Stimulated activated naive B cell treated with anti-CD40 and anti-IgM and Interleukin-4, amounts not matched to agents 10 μg/mL and 1 μg/mL and 100 μg/mL, for 72 hours (primary cell): ENCODE measurements at regions not wholly inside any gene's neighbourhood (a gene's known extent, or its start where the extent isn't known, plus 50 kb on each side); places are given as distances from the start of the nearest gene placed in this dataset.
A peak's percentile ranks its signal among the peaks of the same experiment; 100 is the strongest.
"Not testable (repeated sequence)": the region's sequence is repeated elsewhere in the genome, so short reads cannot be mapped to it uniquely, and the experiment has no call there.

Source experiments
- ATAC-seq, 2 donors: fragments of 150-1000 bp; cut with Tn5 transposase; replicated peaks; 2 replicates each; pipeline ENCODE4 v1.10.0; 2021; ENCODE audit warnings: moderate library complexity in 1 of 2
- DNase-seq: peaks from one replicate; pipeline ENCODE4 v3.0.0; 2021
- H3K27ac Mint-ChIP-seq: one replicate; pipeline ENCODE4 v1.8.0; 2022; ENCODE audit warnings: mild to moderate bottlenecking, mixed read lengths
- H3K27me3 Mint-ChIP-seq, 2 donors: one replicate each; pipeline ENCODE4 v1.8.0; 2022; ENCODE audit warnings: mixed read lengths in 2 of 2
- H3K36me3 Mint-ChIP-seq, 2 donors: one replicate each; pipeline ENCODE4 v1.8.0; 2022; ENCODE audit warnings: mixed read lengths in 2 of 2, mild to moderate bottlenecking in 1 of 2
- H3K4me1 Mint-ChIP-seq, 2 donors: one replicate each; pipeline ENCODE4 v1.8.0; 2022; ENCODE audit warnings: mixed read lengths in 2 of 2, mild to moderate bottlenecking in 1 of 2
- H3K4me3 Mint-ChIP-seq, 2 donors: one replicate each; pipeline ENCODE4 v1.8.0; 2022; ENCODE audit warnings: mild to moderate bottlenecking in 2 of 2, mixed read lengths in 2 of 2, moderate library complexity in 1 of 2
- H3K9me3 Mint-ChIP-seq, 2 donors: one replicate each; pipeline ENCODE4 v1.8.0; 2022; ENCODE audit warnings: mixed read lengths in 2 of 2, mild to moderate bottlenecking in 1 of 2

DNA sequence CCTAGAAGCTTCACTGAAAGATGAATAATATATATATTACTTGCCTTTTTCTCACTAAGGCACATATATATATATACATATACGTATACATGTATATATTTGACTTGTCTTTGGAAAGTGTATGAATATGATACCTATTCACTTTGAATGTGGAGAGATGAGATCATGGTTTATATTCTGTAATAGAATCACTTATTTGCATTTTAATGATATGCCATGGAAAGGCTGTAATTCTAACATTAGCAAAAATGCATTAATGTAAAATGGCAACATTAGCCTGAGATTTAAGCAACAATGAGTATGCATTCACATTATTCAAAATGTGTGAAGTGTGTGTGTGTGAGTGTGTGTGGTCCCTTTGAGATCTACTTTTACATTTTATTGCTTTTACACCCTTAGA is 54.5 kb upstream of the PRKD1 start:
- no peak overlapping the region for H3K4me3 Mint-ChIP-seq
- no peak for ATAC-seq
- H3K36me3 Mint-ChIP-seq: no peaks in the 10 kb centered on the region
- H3K9me3 Mint-ChIP-seq: peaks cover under 1% of the 10 kb centered on the region in 2 donors
- H3K4me1 Mint-ChIP-seq: no peaks in the 10 kb centered on the region
- no peak for DNase-seq
- H3K27me3 Mint-ChIP-seq: no peaks in the 10 kb centered on the region
- no peak overlapping the region for H3K27ac Mint-ChIP-seq

DNA sequence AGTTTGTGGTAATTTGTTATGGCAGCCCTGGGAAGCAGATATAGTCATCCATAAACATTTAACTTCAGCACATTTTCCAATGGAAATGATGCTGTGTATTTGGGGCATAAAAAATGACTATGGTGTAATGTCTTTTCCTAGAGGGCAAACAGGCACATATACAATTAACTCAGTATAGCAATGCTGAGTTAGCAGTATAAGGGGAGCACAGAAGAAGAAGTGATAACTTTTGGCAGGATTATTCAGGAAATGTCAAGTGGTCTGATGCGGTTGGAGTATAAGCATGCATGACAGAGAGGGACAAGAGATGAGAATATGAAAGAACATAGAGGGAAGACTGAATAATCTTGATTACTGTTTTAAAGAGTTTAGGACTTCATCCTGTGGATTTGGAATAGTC is 55.3 kb upstream of the PRKD1 start:
- Mint-ChIP-seq H3K27me3 (no peaks in the 10 kb centered on the region), H3K4me1 (no peaks in the 10 kb centered on the region), H3K27ac (no peak overlapping the region), H3K36me3 (no peaks in the 10 kb centered on the region), H3K4me3 (no peak overlapping the region), H3K9me3 (no peaks in the 10 kb centered on the region)
- no peak for ATAC-seq
- no peak for DNase-seq

DNA sequence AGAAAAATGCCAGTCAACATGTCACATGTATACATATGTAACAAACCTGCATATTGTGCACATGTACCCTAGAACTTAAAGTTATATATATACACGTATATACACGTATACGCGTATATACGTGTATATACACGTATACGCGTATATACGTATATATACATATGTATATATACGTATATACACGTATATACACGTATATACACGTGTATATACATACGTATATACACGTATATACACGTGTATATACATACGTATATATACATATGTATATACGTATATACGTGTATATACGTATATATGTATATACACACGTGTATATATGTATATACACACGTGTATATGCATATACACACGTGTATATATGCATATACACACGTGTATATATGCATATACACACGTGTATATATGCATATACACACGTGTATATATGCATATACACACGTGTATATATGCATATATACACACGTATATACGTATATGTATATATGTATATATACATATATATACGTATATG is 62.8 kb upstream of the PRKD1 start:
- DNase-seq, H3K27me3 Mint-ChIP-seq, H3K4me3 Mint-ChIP-seq, H3K36me3 Mint-ChIP-seq, H3K27ac Mint-ChIP-seq, H3K4me1 Mint-ChIP-seq, ATAC-seq, H3K9me3 Mint-ChIP-seq: not testable (repeated sequence)

DNA sequence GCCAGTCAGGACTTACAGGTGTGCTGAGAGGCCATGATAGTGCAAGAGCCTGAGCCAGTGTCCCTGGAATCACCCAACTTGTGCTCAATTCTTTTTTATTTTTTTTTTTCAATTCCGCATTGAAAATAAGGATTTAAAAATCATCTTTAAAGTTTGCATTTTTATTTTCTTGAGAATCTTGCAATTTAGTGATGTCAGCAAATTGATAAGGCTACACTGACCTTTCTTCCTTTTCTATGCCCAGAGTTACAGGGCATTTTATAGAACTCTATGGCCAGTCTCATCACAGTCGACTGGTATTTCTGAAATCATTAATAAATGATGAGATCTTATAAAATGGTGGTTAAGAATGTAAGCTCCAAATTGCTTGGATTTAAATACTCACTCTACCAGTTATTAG is 63.3 kb upstream of the PRKD1 start:
- no peak for DNase-seq
- no peak overlapping the region for H3K4me3 Mint-ChIP-seq

DNA sequence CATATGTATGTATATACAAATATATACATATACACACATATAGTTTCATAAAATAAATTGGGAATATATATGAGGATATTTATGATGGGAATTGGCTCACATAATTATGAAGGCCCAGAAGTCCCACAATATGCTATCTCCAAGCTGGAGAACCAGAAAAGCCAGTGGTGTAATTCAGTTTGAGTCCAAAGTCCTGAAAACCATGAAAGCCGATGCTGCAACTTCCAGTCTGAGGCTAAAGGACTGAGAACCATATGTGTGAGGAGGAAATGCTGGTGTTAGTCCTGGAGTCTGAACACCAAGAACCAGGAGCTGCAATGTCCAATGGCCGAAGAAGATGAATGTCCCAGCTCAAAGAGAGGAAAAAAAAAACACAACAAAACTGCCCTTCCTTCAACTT is 65.5 kb upstream of the PRKD1 start:
- Mint-ChIP-seq H3K27me3 (no peaks in the 10 kb centered on the region), H3K4me3 (no peak overlapping the region), H3K4me1 (no peaks in the 10 kb centered on the region), H3K9me3 (no peaks in the 10 kb centered on the region), H3K36me3 (no peaks in the 10 kb centered on the region), H3K27ac (no peak overlapping the region)
- DNase-seq: no peak
- ATAC-seq: no peak

More for the DNA sequence above, 63.3 kb upstream of the PRKD1 start:
- H3K27ac Mint-ChIP-seq: no peak overlapping the region
- no peaks in the 10 kb centered on the region for H3K4me1 Mint-ChIP-seq
- no peaks in the 10 kb centered on the region for H3K27me3 Mint-ChIP-seq
- no peak for ATAC-seq
- H3K9me3 Mint-ChIP-seq: no peaks in the 10 kb centered on the region
- no peaks in the 10 kb centered on the region for H3K36me3 Mint-ChIP-seq

DNA sequence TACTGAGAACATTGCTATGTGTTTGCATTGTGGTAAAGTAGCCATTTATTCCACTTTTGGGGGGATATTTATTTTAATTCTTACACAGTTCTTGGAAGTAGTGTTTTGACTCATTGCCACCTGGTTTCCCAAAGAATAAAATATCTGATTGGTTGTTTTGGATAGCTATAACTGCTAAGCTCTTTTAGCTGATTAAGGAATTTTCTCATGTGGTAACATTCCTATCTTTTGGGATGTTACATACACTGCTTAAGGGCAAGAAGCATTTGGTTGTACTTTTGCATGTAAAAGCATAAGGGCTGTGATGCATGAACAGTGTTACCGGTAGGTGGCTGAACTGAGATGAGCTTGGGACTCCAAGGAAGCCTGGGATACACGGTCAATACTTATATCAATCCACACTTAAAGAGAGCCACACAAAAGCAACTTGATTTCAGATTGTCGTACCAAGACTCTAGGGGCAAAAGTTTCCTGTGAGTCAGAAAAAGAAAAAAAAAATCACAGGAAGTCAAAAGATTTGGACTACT is 71.4 kb upstream of the PRKD1 start:
- Mint-ChIP-seq H3K27ac (no peak overlapping the region), H3K9me3 (no peaks in the 10 kb centered on the region), H3K4me1 (no peaks in the 10 kb centered on the region), H3K27me3 (no peaks in the 10 kb centered on the region), H3K4me3 (no peak overlapping the region), H3K36me3 (no peaks in the 10 kb centered on the region)
- DNase-seq (no peak), ATAC-seq (no peak)

DNA sequence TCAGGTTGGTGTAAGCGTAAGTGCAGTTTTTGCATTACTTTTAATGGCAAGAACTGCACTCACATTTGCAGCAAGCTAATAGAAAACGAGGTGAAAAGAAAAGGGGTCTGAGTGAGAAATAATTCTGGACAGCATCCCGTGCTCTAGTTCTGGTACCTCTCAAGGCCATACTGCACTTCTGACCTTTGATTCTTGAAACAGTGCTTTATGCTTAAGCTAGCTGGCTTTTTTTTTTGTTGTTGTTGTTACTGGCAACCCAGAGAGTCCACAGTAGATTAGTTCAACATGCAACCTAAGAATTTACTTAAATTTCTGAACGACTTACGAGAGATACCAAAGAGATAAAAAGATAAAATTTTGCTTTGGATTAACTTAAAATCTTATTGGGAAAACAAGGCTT is 75.2 kb upstream of the PRKD1 start:
- no peak overlapping the region for H3K4me3 Mint-ChIP-seq
- no peaks in the 10 kb centered on the region for H3K9me3 Mint-ChIP-seq
- H3K4me1 Mint-ChIP-seq: no peaks in the 10 kb centered on the region
- no peak overlapping the region for H3K27ac Mint-ChIP-seq
- H3K36me3 Mint-ChIP-seq: no peaks in the 10 kb centered on the region
- ATAC-seq (no peak), DNase-seq (no peak)
- no peaks in the 10 kb centered on the region for H3K27me3 Mint-ChIP-seq

DNA sequence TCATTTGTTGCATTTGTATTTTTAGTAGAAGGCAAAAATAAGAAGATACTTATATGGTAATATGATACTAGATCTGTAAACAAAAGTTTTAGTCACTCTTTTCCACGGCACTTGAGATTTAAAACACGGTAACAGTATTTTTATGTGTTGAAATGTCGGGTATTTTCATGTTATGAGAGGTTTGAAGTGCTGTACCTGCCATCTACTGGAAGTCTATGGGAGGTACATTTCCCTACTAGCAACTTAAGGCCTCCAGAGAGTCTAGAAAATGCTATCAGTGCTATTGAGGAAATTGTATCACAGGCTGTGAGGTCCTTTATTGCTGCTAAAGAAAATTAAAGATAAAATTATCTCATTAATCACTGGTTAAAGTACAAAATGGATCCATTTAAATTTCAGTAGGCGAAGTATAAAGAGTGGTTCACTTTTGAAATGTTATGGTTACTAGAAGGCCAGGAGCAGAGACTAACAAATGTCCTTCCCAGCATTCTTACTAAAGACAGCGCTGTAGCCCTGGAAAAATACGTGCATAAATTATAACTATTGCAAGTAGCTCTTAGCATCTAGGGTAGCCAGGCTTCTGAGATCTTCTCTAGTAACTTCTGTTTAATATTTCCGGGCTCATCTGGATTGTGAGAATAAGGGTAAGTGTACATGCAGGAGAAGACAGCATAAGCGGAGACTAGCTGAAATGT is 77.6 kb upstream of the PRKD1 start:
- H3K9me3 Mint-ChIP-seq: no peaks in the 10 kb centered on the region
- no peak overlapping the region for H3K4me3 Mint-ChIP-seq
- no peaks in the 10 kb centered on the region for H3K27me3 Mint-ChIP-seq
- no peak overlapping the region for H3K27ac Mint-ChIP-seq
- ATAC-seq (peak; percentile 57 to 74), DNase-seq (no peak)
- no peaks in the 10 kb centered on the region for H3K4me1 Mint-ChIP-seq
- H3K36me3 Mint-ChIP-seq: no peaks in the 10 kb centered on the region

DNA sequence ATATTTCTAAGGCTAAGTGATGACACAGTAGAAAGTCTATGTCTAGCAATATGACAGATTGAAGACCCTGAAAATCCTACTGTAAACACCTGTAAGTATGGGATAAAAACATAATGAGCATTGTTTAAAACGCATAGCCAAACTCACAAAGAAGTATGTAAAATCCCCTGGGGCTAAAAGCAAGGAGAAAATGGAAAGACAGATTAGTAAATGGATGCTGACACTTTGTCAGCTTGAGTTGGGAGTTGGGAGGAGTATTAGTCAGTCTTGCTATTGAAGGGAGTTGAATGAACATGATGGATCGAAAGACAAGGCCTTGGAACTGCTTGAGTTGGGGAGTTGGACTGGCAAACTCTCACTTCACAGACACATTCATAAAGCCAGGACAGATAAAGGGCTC is 79.0 kb upstream of the PRKD1 start:
- Mint-ChIP-seq H3K4me3 (no peak overlapping the region), H3K4me1 (no peaks in the 10 kb centered on the region), H3K9me3 (no peaks in the 10 kb centered on the region), H3K36me3 (no peaks in the 10 kb centered on the region), H3K27me3 (no peaks in the 10 kb centered on the region), H3K27ac (no peak overlapping the region)
- ATAC-seq: no peak
- no peak for DNase-seq

DNA sequence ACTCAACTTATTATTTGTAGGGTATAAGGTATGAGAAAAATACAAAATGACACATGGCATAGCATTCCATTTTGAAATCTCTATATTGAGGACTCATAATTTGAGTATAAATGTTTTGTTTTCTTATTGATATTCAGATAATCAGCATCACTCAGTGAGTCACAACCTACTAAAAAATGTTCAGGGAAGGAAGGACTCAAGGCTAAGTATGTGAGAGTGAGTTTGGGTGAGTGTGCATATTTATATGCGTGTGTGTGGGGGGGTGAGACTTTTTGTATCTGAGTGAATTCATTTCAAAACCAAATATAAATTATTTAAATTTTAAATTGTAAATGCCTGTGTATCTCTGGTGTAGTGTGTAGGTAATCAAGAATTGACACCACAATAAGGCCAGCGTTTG is 87.8 kb upstream of the PRKD1 start:
- DNase-seq (no peak), ATAC-seq (no peak)
- no peaks in the 10 kb centered on the region for H3K4me1 Mint-ChIP-seq
- no peaks in the 10 kb centered on the region for H3K36me3 Mint-ChIP-seq
- H3K27ac Mint-ChIP-seq: no peak overlapping the region
- peaks cover 0 to 5% of the 10 kb centered on the region in 2 donors for H3K9me3 Mint-ChIP-seq
- no peaks in the 10 kb centered on the region for H3K27me3 Mint-ChIP-seq
- no peak overlapping the region for H3K4me3 Mint-ChIP-seq

DNA sequence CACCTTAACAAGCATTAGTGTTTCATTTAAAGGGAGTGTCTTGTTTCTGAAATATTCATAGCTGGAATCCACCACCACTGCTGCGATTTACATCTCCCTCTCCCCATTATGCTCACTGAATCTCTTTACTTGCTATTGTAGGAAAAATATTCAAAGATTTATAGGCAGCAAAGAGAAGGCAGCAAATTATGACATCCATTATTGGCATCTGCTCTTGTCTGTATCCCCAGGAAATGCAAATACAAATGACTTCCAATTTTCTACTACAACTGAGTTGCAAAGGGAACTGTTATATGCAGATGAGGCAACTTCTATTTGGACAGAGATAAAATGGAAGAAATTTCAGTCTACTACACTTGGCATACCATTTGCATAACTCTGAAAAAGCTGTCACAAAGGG is 88.4 kb upstream of the PRKD1 start:
- Mint-ChIP-seq H3K36me3 (no peaks in the 10 kb centered on the region), H3K4me1 (no peaks in the 10 kb centered on the region), H3K27ac (no peak overlapping the region), H3K27me3 (no peaks in the 10 kb centered on the region), H3K4me3 (no peak overlapping the region), H3K9me3 (peaks cover 0 to 5% of the 10 kb centered on the region in 2 donors)
- ATAC-seq (no peak), DNase-seq (no peak)

DNA sequence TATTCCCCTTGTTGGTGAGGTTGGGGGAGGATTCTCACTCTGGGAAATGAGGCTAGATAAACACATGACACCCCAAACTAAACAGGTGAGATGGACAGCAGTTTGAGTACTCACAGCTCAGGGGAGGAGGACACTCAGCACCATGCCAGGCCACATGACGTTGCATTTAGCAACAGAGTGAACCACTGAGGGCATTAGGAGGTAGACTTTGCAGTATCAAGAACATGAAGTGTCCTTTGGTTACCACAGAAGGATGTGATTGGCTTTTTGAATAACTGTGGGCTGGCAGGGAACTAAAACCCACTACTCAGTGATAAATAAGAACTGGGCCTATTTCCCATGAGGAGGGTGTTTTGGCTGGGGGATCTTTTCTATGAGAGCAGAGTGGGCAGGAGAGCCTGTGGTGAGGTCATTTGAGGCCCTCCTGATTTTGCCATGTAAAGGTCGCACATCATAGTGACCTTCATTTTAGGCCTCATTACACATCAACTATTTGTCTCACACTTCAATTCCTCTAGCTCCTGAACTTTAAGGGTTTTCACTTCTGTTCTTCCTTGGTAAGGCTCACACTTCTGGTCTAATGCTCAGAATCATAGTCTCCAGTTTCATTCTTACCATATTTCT is 89.8 kb upstream of the PRKD1 start:
- H3K9me3 Mint-ChIP-seq: peaks cover 0 to 5% of the 10 kb centered on the region in 2 donors
- no peaks in the 10 kb centered on the region for H3K4me1 Mint-ChIP-seq
- no peak overlapping the region for H3K4me3 Mint-ChIP-seq
- DNase-seq: peak; percentile 10
- ATAC-seq: peak; percentile 72 to 85
- H3K27me3 Mint-ChIP-seq: no peaks in the 10 kb centered on the region
- H3K27ac Mint-ChIP-seq: peak overlapping the region; percentile 33
- H3K36me3 Mint-ChIP-seq: no peaks in the 10 kb centered on the region

DNA sequence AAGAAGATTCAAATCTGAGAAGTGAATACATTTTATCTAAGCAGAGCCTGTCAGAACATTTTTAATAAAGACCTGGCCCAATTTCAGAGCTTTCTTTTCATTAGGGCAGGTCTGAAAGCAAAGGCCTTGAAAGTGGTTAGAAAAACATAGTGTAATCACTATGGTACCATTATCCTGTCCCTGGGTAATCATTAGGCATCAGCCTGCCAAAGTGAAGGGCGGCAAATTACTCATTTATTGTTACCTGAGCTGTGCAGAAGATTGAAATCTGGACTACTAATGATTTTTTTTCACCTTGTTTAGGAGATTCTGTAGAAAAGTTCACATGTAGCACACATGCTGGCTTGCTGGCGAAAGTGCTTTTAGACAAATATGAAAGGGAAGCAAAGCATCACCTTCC is 92.6 kb upstream of the PRKD1 start:
- Mint-ChIP-seq H3K4me1 (no peaks in the 10 kb centered on the region), H3K36me3 (no peaks in the 10 kb centered on the region), H3K27me3 (no peaks in the 10 kb centered on the region), H3K4me3 (no peak overlapping the region), H3K9me3 (peaks cover 0 to 7% of the 10 kb centered on the region in 2 donors), H3K27ac (no peak overlapping the region)
- no peak for ATAC-seq
- no peak for DNase-seq

DNA sequence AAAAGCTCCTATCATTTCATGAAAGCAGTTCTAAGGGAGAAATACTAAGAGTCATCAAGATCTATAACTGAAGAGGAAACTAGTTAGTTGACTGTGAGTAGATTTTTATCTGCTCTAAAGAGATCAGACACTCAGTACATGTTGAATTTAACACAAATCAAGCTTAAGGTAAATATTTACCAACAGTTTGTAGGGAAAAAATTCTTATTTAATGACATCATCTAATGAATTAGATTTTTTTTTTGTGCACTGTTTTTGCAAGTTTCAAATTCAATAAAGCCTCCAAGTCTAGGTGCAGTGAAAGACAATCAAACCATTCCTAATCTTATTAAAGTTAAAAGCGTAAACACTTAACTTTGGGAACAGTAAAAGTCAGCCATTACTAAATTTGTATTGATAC is 93.0 kb upstream of the PRKD1 start:
- no peak overlapping the region for H3K4me3 Mint-ChIP-seq
- DNase-seq (no peak), ATAC-seq (no peak)
- no peaks in the 10 kb centered on the region for H3K36me3 Mint-ChIP-seq
- H3K4me1 Mint-ChIP-seq: no peaks in the 10 kb centered on the region
- no peaks in the 10 kb centered on the region for H3K27me3 Mint-ChIP-seq
- no peak overlapping the region for H3K27ac Mint-ChIP-seq
- peaks cover 0 to 7% of the 10 kb centered on the region in 2 donors for H3K9me3 Mint-ChIP-seq

DNA sequence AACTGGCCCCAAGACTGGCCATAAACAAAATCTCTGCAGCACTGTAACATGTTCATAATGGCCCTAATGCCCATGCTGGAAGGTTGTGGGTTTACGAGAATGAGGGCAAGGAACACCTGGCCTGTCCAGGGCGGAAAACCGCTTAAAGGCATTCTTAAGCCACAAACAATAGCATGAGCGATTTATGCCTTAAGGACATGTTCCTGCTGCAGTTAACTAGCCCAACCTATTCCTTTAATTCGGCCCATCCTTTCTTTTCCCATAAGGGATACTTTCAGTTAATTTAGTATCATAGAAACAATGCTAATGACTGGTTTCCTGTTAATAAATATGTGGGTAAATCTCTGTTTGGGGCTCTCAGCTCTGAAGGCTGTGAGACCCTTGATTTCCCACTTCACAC is 95.7 kb upstream of the PRKD1 start:
- not testable (repeated sequence) for H3K4me1 Mint-ChIP-seq, H3K27ac Mint-ChIP-seq, H3K4me3 Mint-ChIP-seq, ATAC-seq, DNase-seq, H3K27me3 Mint-ChIP-seq, H3K36me3 Mint-ChIP-seq
- peaks cover 8 to 11% of the 10 kb centered on the region in 2 donors for H3K9me3 Mint-ChIP-seq
